OCI-LY7 (cell line): ENCODE measurements at regions not wholly inside any gene's neighbourhood (a gene's known extent, or its start where the extent isn't known, plus 50 kb on each side); places are given as distances from the start of the nearest gene placed in this dataset.

Experiments
- EZH2phosphoT487 ChIP-seq: fragments of 200-600 bp; sonication (generic); IDR thresholded peaks from 2 replicates; pipeline ENCODE4 v1.6.1; 2018; ENCODE audit warnings: low read depth, borderline replicate concordance, mild to moderate bottlenecking, mixed run types, antibody characterized with exemption, low read length, moderate library complexity, mixed read lengths
- TF ChIP-seq, protein P1 (sequence below): fragments of 200-600 bp; sonication (generic); conservative IDR thresholded peaks from 2 replicates; pipeline ENCODE4 v1.5.1; 2014; ENCODE audit warnings: mild to moderate bottlenecking, antibody characterized with exemption, low read length, moderate library complexity, mixed read lengths

DNA sequence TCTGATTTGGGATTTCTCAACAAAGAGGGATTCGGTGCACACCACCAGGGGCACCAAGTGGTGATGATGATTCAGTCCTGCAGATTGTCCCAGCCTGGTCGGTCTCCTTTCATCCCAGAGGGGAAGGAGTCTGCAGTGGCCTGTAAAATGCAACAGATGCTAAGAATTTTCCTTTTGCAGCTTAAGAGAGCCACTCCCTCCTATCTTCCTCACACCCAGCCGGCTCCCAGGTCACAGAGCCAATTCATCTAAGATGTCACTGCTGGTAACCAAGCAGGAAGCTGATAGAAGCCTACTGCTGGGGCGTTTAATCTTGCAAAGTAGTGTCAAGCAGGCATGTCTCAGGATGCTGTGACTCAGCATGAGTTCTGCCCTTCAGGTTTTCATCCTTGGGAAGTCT is 203.8 kb upstream of the LRFN2 start:
- TF ChIP-seq, protein P1, sequence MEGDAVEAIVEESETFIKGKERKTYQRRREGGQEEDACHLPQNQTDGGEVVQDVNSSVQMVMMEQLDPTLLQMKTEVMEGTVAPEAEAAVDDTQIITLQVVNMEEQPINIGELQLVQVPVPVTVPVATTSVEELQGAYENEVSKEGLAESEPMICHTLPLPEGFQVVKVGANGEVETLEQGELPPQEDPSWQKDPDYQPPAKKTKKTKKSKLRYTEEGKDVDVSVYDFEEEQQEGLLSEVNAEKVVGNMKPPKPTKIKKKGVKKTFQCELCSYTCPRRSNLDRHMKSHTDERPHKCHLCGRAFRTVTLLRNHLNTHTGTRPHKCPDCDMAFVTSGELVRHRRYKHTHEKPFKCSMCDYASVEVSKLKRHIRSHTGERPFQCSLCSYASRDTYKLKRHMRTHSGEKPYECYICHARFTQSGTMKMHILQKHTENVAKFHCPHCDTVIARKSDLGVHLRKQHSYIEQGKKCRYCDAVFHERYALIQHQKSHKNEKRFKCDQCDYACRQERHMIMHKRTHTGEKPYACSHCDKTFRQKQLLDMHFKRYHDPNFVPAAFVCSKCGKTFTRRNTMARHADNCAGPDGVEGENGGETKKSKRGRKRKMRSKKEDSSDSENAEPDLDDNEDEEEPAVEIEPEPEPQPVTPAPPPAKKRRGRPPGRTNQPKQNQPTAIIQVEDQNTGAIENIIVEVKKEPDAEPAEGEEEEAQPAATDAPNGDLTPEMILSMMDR: no peak
- TF ChIP-seq EZH2phosphoT487: no peak
